ENCODE measurements at regions not wholly inside any gene's neighbourhood (a gene's known extent, or its start where the extent isn't known, plus 50 kb on each side); places are given as distances from the start of the nearest gene placed in this dataset.

- DNase-seq (no peak), ATAC-seq (ENCODE audit: low read depth) (no peak)
- ChIA-PET CTCF (interaction anchor here (1.0 to 1.8 kb wide), 4 partner anchors 10 to 302 kb away, joined by 3 to 7 read pairs (median 3); no protein-coding TSS in a partner anchor), POLR2A (interaction anchor here (4.9 kb wide), 1 partner anchor 13 kb away, joined by 24 read pairs; no protein-coding TSS in a partner anchor)
- Mint-ChIP-seq H3K9me3 (ENCODE audit: insufficient read depth) (no peaks in the 10 kb centered on the region), H3K4me3 (peak overlapping the region; percentile 91), H3K27ac (peak overlapping the region; percentile 93), H3K4me1 (peaks cover 41% of the 10 kb centered on the region), H3K27me3 (no peaks in the 10 kb centered on the region)
- Histone ChIP-seq H3K27ac (ENCODE audit: low read length in 2 of 2) (peak overlapping the region in 1 of 2 donors; percentile 39), H3K36me3 (replicated peaks in 1 of 2; ENCODE audit: control extremely low read depth in 1 of 2, control insufficient read depth in 1 of 2, extremely low read depth in 1 of 2, insufficient read depth in 2 of 2, low read length in 1 of 2) (no peaks in the 10 kb centered on the region), H3K4me1 (ENCODE audit: control insufficient read depth in 2 of 2, insufficient read depth in 2 of 2, low read length in 2 of 2) (peaks cover 31 to 53% of the 10 kb centered on the region in 2 donors), H3K4me3 (ENCODE audit: control extremely low read depth in 1 of 5, extremely low read depth in 1 of 5, insufficient read depth in 1 of 5, low read depth in 2 of 5, low read length in 4 of 5) (peak overlapping the region in 3 of 5 experiments; percentile 46 to 53 (median 49)), H3K9ac (ENCODE audit: low read length) (peak overlapping the region; percentile 61), H3K4me2 (replicated peaks; ENCODE audit: low read depth, low read length, poor library complexity, severe bottlenecking) (peak overlapping the region; percentile 81), H3K9me3 (ENCODE audit: control extremely low read depth in 1 of 3, control insufficient read depth in 2 of 3, insufficient read depth in 1 of 3, low read length in 2 of 3) (no peaks in the 10 kb centered on the region), H3K27me3 (replicated peaks in 1 of 4; ENCODE audit: control extremely low read depth in 1 of 4, control insufficient read depth in 3 of 4, insufficient read depth in 4 of 4, low read length in 3 of 4) (no peaks in the 10 kb centered on the region), H4K20me1 (ENCODE audit: control insufficient read depth, insufficient read depth, low read length, poor library complexity, severe bottlenecking) (no peaks in the 10 kb centered on the region), H3K79me2 (ENCODE audit: control insufficient read depth, insufficient read depth, low read length) (peaks cover 22% of the 10 kb centered on the region), H2AFZ (ENCODE audit: insufficient read depth, low read depth, low read length, poor library complexity, severe bottlenecking) (peak overlapping the region; percentile 59)
- 0% methylated on average over 1 of the region's 4 CpGs for WGBS (ENCODE audit: insufficient coverage)
- TF ChIP-seq EZH2 (IDR thresholded peaks at IDR 0.05; ENCODE audit: borderline replicate concordance, insufficient read depth, low read depth, low read length, poor library complexity, severe bottlenecking): no peak
- no peak for TF ChIP-seq CTCF (IDR thresholded peaks at IDR 0.05)
- intact Hi-C loops (cut with micrococcal nuclease): loop anchor here (5.0 kb wide), 1 partner anchor 41 kb away; no protein-coding TSS in a partner anchor
Observed at GRCh38 chrX:40166582-40166981, 68.8 kb upstream of the BCOR start.

GRCh38 chrX:40165861-40166260, 68.1 kb upstream of the BCOR start:
- peaks cover 25 to 46% of the 10 kb centered on the region in 2 donors for H3K4me1 ChIP-seq (ENCODE audit: control insufficient read depth in 2 of 2, insufficient read depth in 2 of 2, low read length in 2 of 2)
- peaks cover 22% of the 10 kb centered on the region for H3K79me2 ChIP-seq (ENCODE audit: control insufficient read depth, insufficient read depth, low read length)
- Mint-ChIP-seq H3K4me1 (peaks cover 38% of the 10 kb centered on the region), H3K4me3 (peak overlapping the region; percentile 91), H3K9me3 (ENCODE audit: insufficient read depth) (no peaks in the 10 kb centered on the region), H3K27me3 (no peaks in the 10 kb centered on the region), H3K27ac (no peak overlapping the region)
- DNase-seq (no peak), ATAC-seq (ENCODE audit: low read depth) (no peak)
- H3K36me3 ChIP-seq (replicated peaks in 1 of 2; ENCODE audit: control extremely low read depth in 1 of 2, control insufficient read depth in 1 of 2, extremely low read depth in 1 of 2, insufficient read depth in 2 of 2, low read length in 1 of 2): no peaks in the 10 kb centered on the region
- H3K9ac ChIP-seq (ENCODE audit: low read length): no peak overlapping the region
- no peak overlapping the region for H3K4me2 ChIP-seq (replicated peaks; ENCODE audit: low read depth, low read length, poor library complexity, severe bottlenecking)
- no peaks in the 10 kb centered on the region for H3K27me3 ChIP-seq (replicated peaks in 1 of 4; ENCODE audit: control extremely low read depth in 1 of 4, control insufficient read depth in 3 of 4, insufficient read depth in 4 of 4, low read length in 3 of 4)
- POLR2A ChIA-PET: interaction anchor here (1.2 to 1.4 kb wide), 3 partner anchors 11 to 67 kb away, joined by 3 to 5 read pairs (median 3); no protein-coding TSS in a partner anchor
- H4K20me1 ChIP-seq (ENCODE audit: control insufficient read depth, insufficient read depth, low read length, poor library complexity, severe bottlenecking): no peaks in the 10 kb centered on the region
- no peak overlapping the region for H2AFZ ChIP-seq (ENCODE audit: insufficient read depth, low read depth, low read length, poor library complexity, severe bottlenecking)
- H3K9me3 ChIP-seq (ENCODE audit: control extremely low read depth in 1 of 3, control insufficient read depth in 2 of 3, insufficient read depth in 1 of 3, low read length in 2 of 3): no peaks in the 10 kb centered on the region
- H3K27ac ChIP-seq (ENCODE audit: low read length in 2 of 2): no peak overlapping the region
- no peak overlapping the region for H3K4me3 ChIP-seq (ENCODE audit: control extremely low read depth in 1 of 5, extremely low read depth in 1 of 5, insufficient read depth in 1 of 5, low read depth in 2 of 5, low read length in 4 of 5)
- intact Hi-C loops (cut with micrococcal nuclease): loop anchor here (5.0 kb wide), 1 partner anchor 41 kb away; no protein-coding TSS in a partner anchor
- 95% methylated on average over 3 of the region's 6 CpGs for WGBS (ENCODE audit: insufficient coverage)
- TF ChIP-seq CTCF (IDR thresholded peaks at IDR 0.05) (no peak), EZH2 (IDR thresholded peaks at IDR 0.05; ENCODE audit: borderline replicate concordance, insufficient read depth, low read depth, low read length, poor library complexity, severe bottlenecking) (no peak)
- CTCF ChIA-PET: interaction anchor here (0.7 to 1.8 kb wide), 4 partner anchors 11 to 303 kb away, joined by 3 to 7 read pairs (median 3); no protein-coding TSS in a partner anchor
